ENCODE measurements at regions not wholly inside any gene's neighbourhood (a gene's known extent, or its start where the extent isn't known, plus 50 kb on each side); places are given as distances from the start of the nearest gene placed in this dataset.
"Not testable (repeated sequence)": the region's sequence is repeated elsewhere in the genome, so short reads cannot be mapped to it uniquely, and the experiment has no call there.

- no TSS peak for BruUV-seq (replicated peaks)
- H3K27me3 Mint-ChIP-seq (ENCODE audit: insufficient read depth, unreplicated experiment), result no peaks in the 10 kb centered on the region
- no peaks in the 10 kb centered on the region for H3K27me3 ChIP-seq (replicated peaks; ENCODE audit: control insufficient read depth, insufficient read depth, low read length)
- ChIA-PET CTCF (no interaction called here), POLR2A (no interaction called here)
- no peak overlapping the region for H3K4me3 ChIP-seq (ENCODE audit: low read depth, low read length)
- H3K9me3 ChIP-seq, result no peaks in the 10 kb centered on the region
- intact Hi-C loops (cut with micrococcal nuclease; ENCODE audit: unreplicated experiment), result no loop called here
- TF ChIP-seq, protein P1, sequence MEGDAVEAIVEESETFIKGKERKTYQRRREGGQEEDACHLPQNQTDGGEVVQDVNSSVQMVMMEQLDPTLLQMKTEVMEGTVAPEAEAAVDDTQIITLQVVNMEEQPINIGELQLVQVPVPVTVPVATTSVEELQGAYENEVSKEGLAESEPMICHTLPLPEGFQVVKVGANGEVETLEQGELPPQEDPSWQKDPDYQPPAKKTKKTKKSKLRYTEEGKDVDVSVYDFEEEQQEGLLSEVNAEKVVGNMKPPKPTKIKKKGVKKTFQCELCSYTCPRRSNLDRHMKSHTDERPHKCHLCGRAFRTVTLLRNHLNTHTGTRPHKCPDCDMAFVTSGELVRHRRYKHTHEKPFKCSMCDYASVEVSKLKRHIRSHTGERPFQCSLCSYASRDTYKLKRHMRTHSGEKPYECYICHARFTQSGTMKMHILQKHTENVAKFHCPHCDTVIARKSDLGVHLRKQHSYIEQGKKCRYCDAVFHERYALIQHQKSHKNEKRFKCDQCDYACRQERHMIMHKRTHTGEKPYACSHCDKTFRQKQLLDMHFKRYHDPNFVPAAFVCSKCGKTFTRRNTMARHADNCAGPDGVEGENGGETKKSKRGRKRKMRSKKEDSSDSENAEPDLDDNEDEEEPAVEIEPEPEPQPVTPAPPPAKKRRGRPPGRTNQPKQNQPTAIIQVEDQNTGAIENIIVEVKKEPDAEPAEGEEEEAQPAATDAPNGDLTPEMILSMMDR (IDR thresholded peaks at IDR 0.05; ENCODE audit: insufficient read depth in 1 of 2, low read depth in 1 of 2, low read length in 1 of 2, severe bottlenecking in 1 of 2, unreplicated experiment in 1 of 2), result no peak
- no peaks in the 10 kb centered on the region for H3K4me1 Mint-ChIP-seq (ENCODE audit: low read depth, unreplicated experiment)
- H3K36me3 Mint-ChIP-seq (ENCODE audit: insufficient read depth, unreplicated experiment), result no peaks in the 10 kb centered on the region
- H3K9me3 Mint-ChIP-seq (ENCODE audit: unreplicated experiment), result no peaks in the 10 kb centered on the region
- H3K27ac Mint-ChIP-seq (ENCODE audit: unreplicated experiment), result no peak overlapping the region
- no peaks in the 10 kb centered on the region for H3K4me1 ChIP-seq
- H3K36me3 ChIP-seq (ENCODE audit: control insufficient read depth, insufficient read depth, low read length), result no peaks in the 10 kb centered on the region
- H3K4me3 Mint-ChIP-seq (ENCODE audit: unreplicated experiment), result no peak overlapping the region
- DNase-seq, result no peak
These were observed 99.5 kb upstream of the OSBPL11 start for GRCh38 chr3:125694761-125695294.

DNA sequence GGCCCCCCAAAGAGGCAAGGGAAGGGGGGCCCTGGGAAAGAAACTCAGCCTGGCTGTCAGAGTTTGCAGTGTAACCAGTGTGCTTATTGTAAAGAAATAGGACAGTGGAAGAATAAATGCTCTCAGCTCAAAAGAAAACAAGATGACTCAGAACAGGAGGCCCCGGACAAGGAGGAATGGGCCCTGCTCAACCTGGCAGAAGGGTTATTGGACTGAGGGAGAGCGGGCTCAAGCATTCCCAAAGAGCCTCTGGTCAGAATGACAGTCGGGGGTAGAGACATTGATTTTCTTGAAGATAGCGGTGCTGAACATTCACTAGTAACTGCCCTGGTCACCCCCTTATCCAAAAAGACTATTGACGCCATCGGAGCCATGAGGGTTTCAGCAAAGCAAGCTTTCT, 100.4 kb upstream of the OSBPL11 start:
- no peaks in the 10 kb centered on the region for H3K36me3 Mint-ChIP-seq (ENCODE audit: insufficient read depth, unreplicated experiment)
- intact Hi-C loops (cut with micrococcal nuclease; ENCODE audit: unreplicated experiment), result no loop called here
- Histone ChIP-seq H3K36me3 (ENCODE audit: control insufficient read depth, insufficient read depth, low read length) (no peaks in the 10 kb centered on the region), H3K27me3 (replicated peaks; ENCODE audit: control insufficient read depth, insufficient read depth, low read length) (no peaks in the 10 kb centered on the region), H3K4me1 (no peaks in the 10 kb centered on the region), H3K4me3 (ENCODE audit: low read depth, low read length) (no peak overlapping the region), H3K9me3 (no peaks in the 10 kb centered on the region)
- H3K4me1 Mint-ChIP-seq (ENCODE audit: low read depth, unreplicated experiment), result no peaks in the 10 kb centered on the region
- ChIA-PET POLR2A (no interaction called here), CTCF (no interaction called here)
- BruUV-seq (replicated peaks), result no TSS peak
- TF ChIP-seq, protein P1 (IDR thresholded peaks at IDR 0.05; ENCODE audit: insufficient read depth in 1 of 2, low read depth in 1 of 2, low read length in 1 of 2, severe bottlenecking in 1 of 2, unreplicated experiment in 1 of 2), result no peak
- H3K4me3 Mint-ChIP-seq (ENCODE audit: unreplicated experiment), result no peak overlapping the region
- H3K27me3 Mint-ChIP-seq (ENCODE audit: insufficient read depth, unreplicated experiment), result no peaks in the 10 kb centered on the region
- DNase-seq, result no peak
- H3K27ac Mint-ChIP-seq (ENCODE audit: unreplicated experiment), result no peak overlapping the region
- no peaks in the 10 kb centered on the region for H3K9me3 Mint-ChIP-seq (ENCODE audit: unreplicated experiment)

- H3K4me3 Mint-ChIP-seq (ENCODE audit: unreplicated experiment); H3K27me3 Mint-ChIP-seq (ENCODE audit: insufficient read depth, unreplicated experiment); H3K9me3 ChIP-seq; BruUV-seq (replicated peaks); intact Hi-C loops (cut with micrococcal nuclease; ENCODE audit: unreplicated experiment); H3K4me3 ChIP-seq (ENCODE audit: low read depth, low read length); DNase-seq; H3K36me3 Mint-ChIP-seq (ENCODE audit: insufficient read depth, unreplicated experiment); H3K27ac Mint-ChIP-seq (ENCODE audit: unreplicated experiment); H3K4me1 ChIP-seq; H3K27me3 ChIP-seq (replicated peaks; ENCODE audit: control insufficient read depth, insufficient read depth, low read length); POLR2A ChIA-PET; H3K4me1 Mint-ChIP-seq (ENCODE audit: low read depth, unreplicated experiment); H3K36me3 ChIP-seq (ENCODE audit: control insufficient read depth, insufficient read depth, low read length); H3K9me3 Mint-ChIP-seq (ENCODE audit: unreplicated experiment); CTCF ChIA-PET: not testable (repeated sequence)
These were observed 101.8 kb upstream of the OSBPL11 start for GRCh38 chr3:125697126-125697525.

DNA sequence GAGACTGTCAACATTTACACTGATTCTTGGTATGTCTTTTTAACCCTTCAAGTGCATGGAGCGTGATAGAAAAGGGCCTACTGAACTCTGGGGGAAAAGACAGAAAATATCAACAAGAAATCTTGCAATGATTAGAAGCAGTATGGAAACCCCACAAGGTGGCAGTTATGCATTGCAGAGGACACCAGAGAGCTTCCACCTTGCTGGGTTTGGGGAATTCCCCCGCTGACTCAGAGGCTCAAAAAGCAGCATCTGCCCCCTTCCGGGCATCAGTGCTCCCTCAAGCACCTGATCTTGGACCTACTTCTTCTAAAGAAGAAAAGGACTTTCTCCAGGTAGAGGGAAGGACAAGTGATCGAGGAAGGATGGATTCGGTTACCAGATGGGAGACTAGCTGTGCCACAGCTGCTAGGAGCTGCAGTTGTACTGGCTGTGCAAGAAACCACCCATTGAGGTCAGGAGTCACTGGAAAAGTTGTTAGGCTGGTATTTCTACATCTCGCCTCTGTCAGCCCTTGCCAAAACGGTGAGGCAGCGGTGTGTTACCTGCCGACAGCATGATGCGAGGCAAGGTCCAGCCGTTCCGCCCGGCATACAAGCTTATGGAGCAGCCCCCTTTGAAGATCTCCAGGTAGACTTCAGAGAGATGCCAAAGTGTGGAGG, 102.8 kb upstream of the OSBPL11 start:
- intact Hi-C loops (cut with micrococcal nuclease; ENCODE audit: unreplicated experiment); CTCF ChIA-PET; H3K27me3 Mint-ChIP-seq (ENCODE audit: insufficient read depth, unreplicated experiment); H3K4me1 ChIP-seq; BruUV-seq (replicated peaks); H3K36me3 ChIP-seq (ENCODE audit: control insufficient read depth, insufficient read depth, low read length); DNase-seq; H3K4me3 ChIP-seq (ENCODE audit: low read depth, low read length); H3K9me3 ChIP-seq; H3K4me3 Mint-ChIP-seq (ENCODE audit: unreplicated experiment); H3K36me3 Mint-ChIP-seq (ENCODE audit: insufficient read depth, unreplicated experiment); H3K4me1 Mint-ChIP-seq (ENCODE audit: low read depth, unreplicated experiment); H3K27me3 ChIP-seq (replicated peaks; ENCODE audit: control insufficient read depth, insufficient read depth, low read length); H3K9me3 Mint-ChIP-seq (ENCODE audit: unreplicated experiment); H3K27ac Mint-ChIP-seq (ENCODE audit: unreplicated experiment); POLR2A ChIA-PET: not testable (repeated sequence)

All from Caco-2 (cell line).